ENCODE measurements at regions not wholly inside any gene's neighbourhood (a gene's known extent, or its start where the extent isn't known, plus 50 kb on each side); places are given as distances from the start of the nearest gene placed in this dataset.

DNA sequence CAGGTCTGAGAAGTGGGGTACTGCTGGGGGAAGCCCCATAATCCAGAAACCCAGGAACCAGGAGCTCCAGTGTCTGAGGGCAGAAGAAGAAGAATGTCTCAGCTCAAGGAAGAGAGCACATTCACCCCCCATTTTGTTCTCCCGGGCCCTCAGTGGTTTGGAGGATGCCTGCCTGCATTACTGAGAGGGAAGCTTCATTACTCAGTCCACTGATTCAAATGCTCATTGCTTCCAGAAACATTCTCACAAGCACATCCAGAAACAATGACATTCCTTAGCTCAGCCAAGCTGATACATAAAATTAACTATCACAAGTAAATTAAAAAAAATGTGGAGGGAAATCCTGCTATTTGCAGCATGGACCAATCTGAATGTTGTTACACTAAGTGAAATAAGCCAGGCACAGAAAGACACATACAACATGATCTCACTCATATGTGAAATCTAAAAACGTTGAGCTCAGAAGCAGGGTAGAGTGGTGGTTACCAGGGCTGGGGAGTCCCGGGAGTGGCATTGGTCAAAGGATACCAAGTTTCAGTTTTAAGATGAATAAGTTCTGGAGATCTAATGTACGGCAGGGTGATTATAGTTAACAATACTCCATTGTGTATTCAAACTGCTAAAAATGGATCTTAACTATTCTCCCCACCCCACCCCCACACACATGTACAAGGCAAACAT is 459.3 kb downstream of the GALR1 start:
- intact Hi-C loops (cut with DNase I; ENCODE audit: low total_unique reads) = no loop called here
- no peak overlapping the region for H3K4me3 ChIP-seq
- no peaks in the 10 kb centered on the region for H3K36me3 ChIP-seq
- no peak for DNase-seq
- no peak overlapping the region for H3K27ac ChIP-seq
- no peaks in the 10 kb centered on the region for H3K4me1 ChIP-seq
- no peaks in the 10 kb centered on the region for H3K9me3 ChIP-seq
- TF ChIP-seq, protein P1, sequence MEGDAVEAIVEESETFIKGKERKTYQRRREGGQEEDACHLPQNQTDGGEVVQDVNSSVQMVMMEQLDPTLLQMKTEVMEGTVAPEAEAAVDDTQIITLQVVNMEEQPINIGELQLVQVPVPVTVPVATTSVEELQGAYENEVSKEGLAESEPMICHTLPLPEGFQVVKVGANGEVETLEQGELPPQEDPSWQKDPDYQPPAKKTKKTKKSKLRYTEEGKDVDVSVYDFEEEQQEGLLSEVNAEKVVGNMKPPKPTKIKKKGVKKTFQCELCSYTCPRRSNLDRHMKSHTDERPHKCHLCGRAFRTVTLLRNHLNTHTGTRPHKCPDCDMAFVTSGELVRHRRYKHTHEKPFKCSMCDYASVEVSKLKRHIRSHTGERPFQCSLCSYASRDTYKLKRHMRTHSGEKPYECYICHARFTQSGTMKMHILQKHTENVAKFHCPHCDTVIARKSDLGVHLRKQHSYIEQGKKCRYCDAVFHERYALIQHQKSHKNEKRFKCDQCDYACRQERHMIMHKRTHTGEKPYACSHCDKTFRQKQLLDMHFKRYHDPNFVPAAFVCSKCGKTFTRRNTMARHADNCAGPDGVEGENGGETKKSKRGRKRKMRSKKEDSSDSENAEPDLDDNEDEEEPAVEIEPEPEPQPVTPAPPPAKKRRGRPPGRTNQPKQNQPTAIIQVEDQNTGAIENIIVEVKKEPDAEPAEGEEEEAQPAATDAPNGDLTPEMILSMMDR (IDR thresholded peaks at IDR 0.05 in 8 of 11, conservative IDR thresholded peaks at IDR 0.05 in 3 of 11) = no peak
- no peak for TF ChIP-seq POLR2AphosphoS5 (IDR thresholded peaks at IDR 0.05)
- no peak for TF ChIP-seq POLR2A (IDR thresholded peaks at IDR 0.05)
- 49 to 77% (median 68%) methylated on average over 4 of the region's 4 CpGs for WGBS, 5 donors
- H3K27me3 ChIP-seq (replicated peaks in 1 of 7) = peaks cover 0 to 8% (median 0%) of the 10 kb centered on the region in 7 donors

DNA sequence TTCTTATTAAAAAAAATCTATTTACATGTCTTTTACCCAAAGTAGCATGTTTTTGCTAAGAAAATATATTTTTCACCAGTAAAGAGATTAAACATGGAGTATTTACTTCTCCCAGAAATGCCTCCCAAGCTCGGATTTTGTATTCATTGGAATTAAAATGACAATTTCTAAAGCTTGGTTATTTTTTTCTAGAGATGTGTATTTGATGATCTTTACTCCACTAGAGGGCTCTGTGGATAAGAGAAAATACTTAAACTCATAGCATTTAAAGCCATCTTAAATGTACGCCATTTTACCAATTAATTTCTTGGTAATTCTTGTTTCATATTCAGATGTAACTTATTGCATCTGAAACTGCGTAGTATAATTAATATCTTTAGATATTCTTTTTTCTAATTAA is 461.4 kb downstream of the GALR1 start:
- TF ChIP-seq POLR2AphosphoS5 (IDR thresholded peaks at IDR 0.05) (no peak), POLR2A (IDR thresholded peaks at IDR 0.05) (no peak)
- TF ChIP-seq, protein P1 (IDR thresholded peaks at IDR 0.05 in 8 of 11, conservative IDR thresholded peaks at IDR 0.05 in 3 of 11) = no peak
- Histone ChIP-seq H3K36me3 (no peaks in the 10 kb centered on the region), H3K4me3 (no peak overlapping the region), H3K9me3 (no peaks in the 10 kb centered on the region), H3K4me1 (no peaks in the 10 kb centered on the region), H3K27ac (no peak overlapping the region), H3K27me3 (replicated peaks in 1 of 7) (no peaks in the 10 kb centered on the region)
- 28 to 55% (median 45%) methylated on average over 3 of the region's 3 CpGs for WGBS, 5 donors
- no peak for DNase-seq
- intact Hi-C loops (cut with DNase I; ENCODE audit: low total_unique reads) = no loop called here

DNA sequence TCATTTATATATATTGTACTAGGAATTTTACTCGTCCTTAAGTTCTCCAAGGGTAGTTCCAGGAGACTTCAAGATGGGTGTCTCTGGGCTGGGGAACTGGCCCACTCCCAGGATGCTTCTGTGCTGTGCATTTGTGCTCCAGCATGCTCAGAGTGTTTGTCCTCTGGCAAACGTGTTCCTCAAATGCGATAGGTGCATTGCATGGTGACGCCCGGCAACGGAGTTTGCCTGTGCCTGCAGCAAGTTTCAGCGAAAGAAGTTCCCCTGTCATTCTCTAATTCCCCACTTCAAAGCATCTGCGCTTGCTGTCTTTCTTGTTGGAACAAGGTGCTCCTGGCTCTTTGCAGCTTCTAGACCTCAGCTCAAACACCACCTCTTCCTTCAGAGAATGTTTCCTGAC is 465.1 kb downstream of the GALR1 start:
- Histone ChIP-seq H3K4me1 (no peaks in the 10 kb centered on the region), H3K4me3 (no peak overlapping the region), H3K27ac (no peak overlapping the region), H3K27me3 (replicated peaks in 1 of 7) (peaks cover 0 to 16% (median 0%) of the 10 kb centered on the region in 7 donors), H3K36me3 (no peaks in the 10 kb centered on the region), H3K9me3 (no peaks in the 10 kb centered on the region)
- intact Hi-C loops (cut with DNase I; ENCODE audit: low total_unique reads) = no loop called here
- TF ChIP-seq POLR2A (IDR thresholded peaks at IDR 0.05) = no peak
- no peak for TF ChIP-seq POLR2AphosphoS5 (IDR thresholded peaks at IDR 0.05)
- TF ChIP-seq, protein P1 (IDR thresholded peaks at IDR 0.05 in 8 of 11, conservative IDR thresholded peaks at IDR 0.05 in 3 of 11) = no peak
- WGBS, 5 donors = 81 to 90% (median 84%) methylated on average over 8 of the region's 8 CpGs
- no peak for DNase-seq

DNA sequence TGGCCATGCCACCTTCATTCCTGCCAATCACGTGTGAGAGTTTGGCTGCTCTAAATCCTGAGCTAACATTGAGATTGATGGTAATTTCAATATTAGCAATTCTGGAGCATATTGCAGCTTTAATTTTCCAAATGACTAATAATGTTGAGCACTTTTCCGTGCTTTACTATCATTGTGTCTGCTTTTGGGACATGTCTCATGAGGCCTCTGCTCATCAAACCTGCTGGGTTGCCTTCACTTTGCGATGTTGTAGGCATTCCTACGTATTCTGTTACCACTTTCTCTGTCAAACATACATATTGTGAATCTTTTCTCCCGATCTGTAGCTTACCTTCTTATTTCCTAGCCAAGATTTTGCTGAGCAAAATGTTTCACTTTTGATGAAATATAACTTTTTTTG is 466.6 kb downstream of the GALR1 start:
- no peak for TF ChIP-seq POLR2AphosphoS5 (IDR thresholded peaks at IDR 0.05)
- TF ChIP-seq POLR2A (IDR thresholded peaks at IDR 0.05) = no peak
- TF ChIP-seq, protein P1 (IDR thresholded peaks at IDR 0.05 in 8 of 11, conservative IDR thresholded peaks at IDR 0.05 in 3 of 11) = no peak
- 61 to 75% (median 66%) methylated on average over 5 of the region's 5 CpGs for WGBS, 5 donors

More for the DNA sequence above, 466.6 kb downstream of the GALR1 start:
- intact Hi-C loops (cut with DNase I; ENCODE audit: low total_unique reads) = no loop called here
- no peaks in the 10 kb centered on the region for H3K9me3 ChIP-seq
- H3K4me1 ChIP-seq = no peaks in the 10 kb centered on the region
- H3K27ac ChIP-seq = no peak overlapping the region
- DNase-seq = no peak
- H3K27me3 ChIP-seq (replicated peaks in 1 of 7) = peaks cover 0 to 16% (median 0%) of the 10 kb centered on the region in 7 donors
- H3K36me3 ChIP-seq = no peaks in the 10 kb centered on the region
- no peak overlapping the region for H3K4me3 ChIP-seq

All from spleen (tissue), 11 donors.